ENCODE measurements at regions not wholly inside any gene's neighbourhood (a gene's known extent, or its start where the extent isn't known, plus 50 kb on each side); places are given as distances from the start of the nearest gene placed in this dataset.

DNA sequence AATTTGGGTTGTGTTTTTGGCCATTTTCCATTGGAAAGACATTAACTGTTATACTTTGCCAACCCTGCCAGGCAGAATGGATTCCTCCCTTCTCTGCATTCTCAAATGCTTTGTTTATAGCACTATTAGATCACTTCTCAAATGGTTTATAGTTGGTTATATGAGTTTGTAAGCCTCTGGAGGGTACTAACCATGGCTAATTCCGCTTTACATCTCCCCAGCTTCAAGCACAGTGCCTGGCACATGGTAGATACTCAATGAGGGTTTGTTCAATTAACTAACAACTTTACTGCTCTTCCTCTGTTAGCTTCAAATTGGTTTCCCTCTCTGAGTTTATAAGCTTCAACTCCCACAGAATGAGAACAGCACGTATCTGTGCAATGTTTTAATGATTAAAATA lies 213.5 kb downstream of the SOX11 start:
- intact Hi-C loops (cut with DNase I) = no loop called here
- no peak for DNase-seq (ENCODE audit: low spot score)

GRCh38 chr2:5908071-5908470 lies 215.9 kb downstream of the SOX11 start:
- intact Hi-C loops (cut with DNase I) = no loop called here
- no peak for DNase-seq (ENCODE audit: low spot score)

DNA sequence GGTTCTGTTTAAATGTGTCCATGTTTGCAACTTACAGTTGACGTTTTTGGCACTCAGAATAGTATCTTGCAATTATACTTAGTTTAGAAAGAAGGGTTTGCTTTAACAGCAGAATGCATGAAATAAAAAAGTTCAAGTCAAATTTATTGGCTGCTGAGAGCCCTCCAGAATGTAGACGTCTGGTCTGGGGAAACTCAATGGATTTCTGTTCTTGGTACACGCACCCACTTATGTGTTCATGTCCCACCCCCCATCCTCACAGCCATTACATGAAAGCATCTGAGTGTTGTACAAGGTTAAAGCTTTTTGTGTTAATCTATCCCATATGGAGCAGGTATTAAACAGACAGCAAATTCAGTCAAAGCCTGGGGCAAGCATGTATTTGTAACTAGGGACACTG lies 219.5 kb downstream of the SOX11 start:
- intact Hi-C loops (cut with DNase I) = no loop called here
- DNase-seq (ENCODE audit: low spot score) = no peak

GRCh38 chr2:5913711-5914395 lies 221.7 kb downstream of the SOX11 start:
- no peak for DNase-seq (ENCODE audit: low spot score)
- intact Hi-C loops (cut with DNase I) = no loop called here

DNA sequence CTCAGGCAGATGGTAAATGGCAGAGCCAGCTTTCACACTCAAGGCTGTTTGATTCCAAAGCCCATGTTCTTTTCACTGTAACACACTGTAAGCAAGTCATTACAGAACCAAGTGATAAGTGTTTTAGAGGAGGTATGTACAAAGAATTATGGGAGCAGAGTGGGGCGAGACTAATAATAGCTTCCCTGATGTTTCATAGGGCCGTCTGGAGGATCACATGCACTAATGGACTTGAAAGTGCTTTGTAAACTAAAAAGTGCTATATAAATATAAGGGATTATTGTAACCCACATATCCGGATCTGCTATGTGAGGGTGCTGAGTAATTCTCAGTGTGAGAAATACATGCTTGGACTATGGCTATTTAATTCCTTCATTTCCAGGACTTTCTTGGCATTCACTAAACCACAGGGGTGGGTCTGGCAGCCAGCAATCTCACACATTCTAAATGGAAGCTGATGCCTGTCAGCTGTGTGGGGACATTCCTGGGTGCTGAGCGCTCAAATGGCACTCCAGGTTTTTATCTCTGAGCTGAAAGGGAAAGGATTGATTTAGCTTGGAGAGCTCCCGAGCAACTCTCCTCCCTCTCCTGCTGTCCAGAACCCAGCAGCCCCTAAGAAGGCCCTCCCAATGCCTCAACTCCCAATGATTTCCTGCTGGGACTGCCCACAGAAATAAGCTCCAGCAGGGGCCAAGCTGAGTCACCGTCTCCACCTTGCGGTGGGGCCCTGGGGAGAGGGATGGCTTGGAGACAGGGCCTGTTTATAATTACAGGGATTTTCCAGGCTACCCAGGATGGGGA lies 222.8 kb downstream of the SOX11 start:
- DNase-seq (ENCODE audit: low spot score) = no peak
- intact Hi-C loops (cut with DNase I) = no loop called here

DNA sequence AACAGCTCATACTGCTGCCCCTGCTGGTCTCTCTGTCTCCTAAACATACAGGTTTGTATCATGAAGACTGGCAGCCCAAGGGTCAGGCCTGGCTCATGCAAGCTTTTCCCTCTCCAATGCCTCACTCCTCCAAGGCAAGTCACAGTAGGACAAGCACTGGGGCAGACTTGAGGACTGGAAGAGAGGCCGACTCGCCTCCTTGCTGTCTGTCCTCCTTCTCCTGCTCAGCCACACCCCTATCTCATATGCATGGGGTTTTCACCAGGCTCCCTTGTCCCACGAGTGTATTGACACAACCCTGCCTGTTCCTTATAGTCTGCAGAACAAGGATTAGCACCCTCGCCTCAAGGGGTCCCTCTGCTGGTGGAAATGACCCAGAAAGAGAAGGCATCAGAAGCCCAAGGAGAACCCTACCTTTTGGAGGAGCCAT lies 223.7 kb downstream of the SOX11 start:
- DNase-seq (ENCODE audit: low spot score) = no peak
- intact Hi-C loops (cut with DNase I) = no loop called here

DNA sequence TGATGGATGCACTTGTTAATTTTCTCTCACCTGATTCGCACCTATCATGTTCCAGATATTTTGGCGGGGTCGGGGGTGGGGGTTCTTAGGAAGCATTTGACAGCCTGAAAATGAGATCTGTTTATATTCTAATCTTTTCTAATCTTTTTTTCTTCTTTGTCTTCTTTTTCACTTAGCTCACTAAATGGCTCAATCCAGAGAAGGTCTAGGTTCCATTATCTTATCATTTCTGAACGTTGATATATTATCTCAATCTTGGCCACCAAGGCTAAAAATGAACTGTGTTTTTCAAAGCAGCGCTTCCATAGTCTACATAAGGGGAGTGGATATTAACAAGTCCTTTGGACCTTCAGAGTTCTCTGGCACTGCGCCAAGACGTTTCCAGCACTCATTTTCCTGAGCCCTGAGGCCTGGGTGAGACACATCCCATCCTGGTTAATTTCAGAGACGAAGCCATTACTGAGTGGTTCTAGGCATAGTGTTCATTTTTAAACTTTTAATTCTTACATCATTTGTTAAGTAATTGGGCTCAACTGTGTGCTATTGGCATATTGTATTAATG lies 229.0 kb downstream of the SOX11 start:
- no peak for DNase-seq (ENCODE audit: low spot score)
- intact Hi-C loops (cut with DNase I) = no loop called here

GRCh38 chr2:5923957-5924945 lies 232.1 kb downstream of the SOX11 start:
- intact Hi-C loops (cut with DNase I) = no loop called here
- no peak for DNase-seq (ENCODE audit: low spot score)

- DNase-seq (ENCODE audit: low spot score) = no peak
- intact Hi-C loops (cut with DNase I) = no loop called here
These were observed 233.4 kb downstream of the SOX11 start for GRCh38 chr2:5925604-5926003.

GRCh38 chr2:5926871-5927512 lies 234.8 kb downstream of the SOX11 start:
- intact Hi-C loops (cut with DNase I) = no loop called here
- no peak for DNase-seq (ENCODE audit: low spot score)

GRCh38 chr2:5932556-5933469 lies 240.6 kb downstream of the SOX11 start:
- no peak for DNase-seq (ENCODE audit: low spot score)
- intact Hi-C loops (cut with DNase I) = no loop called here

GRCh38 chr2:5933669-5934068 lies 241.5 kb downstream of the SOX11 start:
- DNase-seq (ENCODE audit: low spot score) = no peak
- intact Hi-C loops (cut with DNase I) = no loop called here

- intact Hi-C loops (cut with DNase I) = no loop called here
- no peak for DNase-seq (ENCODE audit: low spot score)
These were observed 245.1 kb downstream of the SOX11 start for GRCh38 chr2:5937321-5937720.

- intact Hi-C loops (cut with DNase I) = no loop called here
- no peak for DNase-seq (ENCODE audit: low spot score)
These were observed 245.8 kb downstream of the SOX11 start for GRCh38 chr2:5937851-5938565.

DNA sequence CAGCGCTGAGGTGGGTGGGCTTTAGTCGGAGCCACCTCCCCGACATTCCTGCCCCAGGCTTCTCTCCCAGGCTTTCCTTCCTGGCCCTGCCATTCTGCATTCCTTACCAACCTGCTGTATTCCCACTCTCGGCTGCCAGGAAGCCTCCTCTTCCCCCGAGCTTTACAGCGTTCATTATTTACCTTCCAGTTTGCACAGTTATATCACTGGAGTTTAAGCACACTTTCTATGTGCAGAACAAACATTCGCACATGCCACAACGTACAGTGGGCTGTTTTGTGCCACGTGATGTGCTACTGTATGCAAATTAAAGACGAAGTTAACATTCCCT lies 246.3 kb downstream of the SOX11 start:
- intact Hi-C loops (cut with DNase I) = no loop called here
- no peak for DNase-seq (ENCODE audit: low spot score)

DNA sequence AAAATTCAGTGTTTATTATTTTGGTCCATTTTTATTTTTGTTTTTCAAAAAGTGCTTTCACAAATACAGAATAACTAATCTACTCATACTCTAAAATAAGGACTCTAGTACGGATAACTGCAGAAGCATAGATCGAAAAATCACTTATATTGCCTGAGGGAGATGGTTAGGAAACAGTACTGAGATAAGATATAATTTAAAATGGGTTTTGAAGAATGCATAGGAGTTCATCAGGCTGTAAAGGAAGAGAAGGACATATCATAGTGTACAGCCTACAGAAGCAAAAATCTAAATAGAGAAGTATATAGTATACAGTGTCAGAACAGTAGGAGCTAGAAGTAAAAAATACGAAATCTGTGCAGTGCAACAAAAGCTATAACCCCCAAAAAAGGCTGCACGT lies 247.4 kb downstream of the SOX11 start:
- intact Hi-C loops (cut with DNase I) = no loop called here
- DNase-seq (ENCODE audit: low spot score) = no peak

Measured in posterior vena cava (tissue), 2 donors.